Kidney epithelial cell (primary cell): ENCODE measurements at regions not wholly inside any gene's neighbourhood (a gene's known extent, or its start where the extent isn't known, plus 50 kb on each side); places are given as distances from the start of the nearest gene placed in this dataset.

ENCODE experiments used
- DNase-seq: peaks from one replicate; pipeline ENCODE4 v3.0.0-alpha.2; 2010; ENCODE audit warnings: low read depth
- H3K27me3 ChIP-seq: 2 replicates; pipeline ENCODE4 v1.6.0; 2011; ENCODE audit warnings: low read length; ENCODE audit not compliant: control insufficient read depth, insufficient read depth
- H3K36me3 ChIP-seq: 2 replicates; pipeline ENCODE4 v1.5.1; 2011; ENCODE audit warnings: low read length; ENCODE audit not compliant: control insufficient read depth, insufficient read depth
- H3K4me3 ChIP-seq: 2 replicates; pipeline ENCODE4 v1.5.1; 2011; ENCODE audit warnings: low read depth, mild to moderate bottlenecking, control low read depth, low read length
- CTCF ChIP-seq: IDR thresholded peaks from 2 replicates; pipeline ENCODE4 v1.5.1; 2011; ENCODE audit warnings: mild to moderate bottlenecking, moderate library complexity, low read length, control low read depth, inconsistent platforms; ENCODE audit not compliant: insufficient read depth, poor library complexity, severe bottlenecking

GRCh38 chr14:53547593-53547992 is 394.5 kb upstream of the DDHD1 start:
- no peaks in the 10 kb centered on the region for H3K36me3 ChIP-seq
- DNase-seq, result no peak
- H3K27me3 ChIP-seq, result no peaks in the 10 kb centered on the region
- no peak overlapping the region for H3K4me3 ChIP-seq
- no peak for TF ChIP-seq CTCF

- Histone ChIP-seq H3K36me3 (no peaks in the 10 kb centered on the region), H3K27me3 (no peaks in the 10 kb centered on the region), H3K4me3 (no peak overlapping the region)
- no peak for TF ChIP-seq CTCF
- no peak for DNase-seq
Measured at GRCh38 chr14:53545217-53545616, 392.1 kb upstream of the DDHD1 start.

GRCh38 chr14:53542732-53543131 is 389.6 kb upstream of the DDHD1 start:
- no peak for TF ChIP-seq CTCF
- no peak for DNase-seq
- no peaks in the 10 kb centered on the region for H3K27me3 ChIP-seq
- no peak overlapping the region for H3K4me3 ChIP-seq
- no peaks in the 10 kb centered on the region for H3K36me3 ChIP-seq

- H3K27me3 ChIP-seq, result no peaks in the 10 kb centered on the region
- TF ChIP-seq CTCF, result no peak
- no peak overlapping the region for H3K4me3 ChIP-seq
- H3K36me3 ChIP-seq, result no peaks in the 10 kb centered on the region
- no peak for DNase-seq
Measured at GRCh38 chr14:53541411-53541810, 388.3 kb upstream of the DDHD1 start.

GRCh38 chr14:53539489-53540126 is 386.5 kb upstream of the DDHD1 start:
- H3K4me3 ChIP-seq, result no peak overlapping the region
- no peak for DNase-seq
- H3K36me3 ChIP-seq, result no peaks in the 10 kb centered on the region
- peak; percentile 89 for TF ChIP-seq CTCF
- no peaks in the 10 kb centered on the region for H3K27me3 ChIP-seq

- Histone ChIP-seq H3K27me3 (no peaks in the 10 kb centered on the region), H3K4me3 (no peak overlapping the region), H3K36me3 (no peaks in the 10 kb centered on the region)
- DNase-seq, result no peak
- TF ChIP-seq CTCF, result no peak
Measured at GRCh38 chr14:53538316-53538881, 385.3 kb upstream of the DDHD1 start.
